BLaER1 (cell line): ENCODE measurements at regions not wholly inside any gene's neighbourhood (a gene's known extent, or its start where the extent isn't known, plus 50 kb on each side); places are given as distances from the start of the nearest gene placed in this dataset.
"Not testable (repeated sequence)": the region's sequence is repeated elsewhere in the genome, so short reads cannot be mapped to it uniquely, and the experiment has no call there.

Experiments used
- H3K27ac ChIP-seq: shearing (Covaris generic); formaldehyde crosslinking; 2 replicates; pipeline ENCODE4 v1.8.1; 2022
- H3K27me3 ChIP-seq: shearing (Covaris generic); formaldehyde crosslinking; 2 replicates; pipeline ENCODE4 v1.8.1; 2022
- H3K36me3 ChIP-seq: shearing (Covaris generic); formaldehyde crosslinking; 2 replicates; pipeline ENCODE4 v1.8.1; 2022
- H3K4me1 ChIP-seq: shearing (Covaris generic); formaldehyde crosslinking; 2 replicates; pipeline ENCODE4 v1.8.1; 2022
- H3K4me2 ChIP-seq: shearing (Covaris generic); formaldehyde crosslinking; 2 replicates; pipeline ENCODE4 v1.8.1; 2022
- H3K4me3 ChIP-seq: shearing (Covaris generic); formaldehyde crosslinking; 2 replicates; pipeline ENCODE4 v1.8.1; 2022
- H3K9ac ChIP-seq: shearing (Covaris generic); formaldehyde crosslinking; 2 replicates; pipeline ENCODE4 v1.8.1; 2022
- H3K9me3 ChIP-seq: shearing (Covaris generic); formaldehyde crosslinking; 2 replicates; pipeline ENCODE4 v1.8.1; 2022
- H4K20me1 ChIP-seq: shearing (Covaris generic); formaldehyde crosslinking; 2 replicates; pipeline ENCODE4 v1.8.1; 2022
- Cebpa-rat ChIP-seq: shearing (Covaris generic); IDR thresholded peaks from 2 replicates; pipeline ENCODE4 v1.8.1; 2022

GRCh38 chr7:114364151-114364550 is 50.5 kb upstream of the FOXP2 start:
- H4K20me1 ChIP-seq = no peaks in the 10 kb centered on the region
- H3K27me3 ChIP-seq = no peaks in the 10 kb centered on the region
- H3K9me3 ChIP-seq = no peaks in the 10 kb centered on the region
- H3K27ac ChIP-seq = no peak overlapping the region
- H3K4me2 ChIP-seq = no peak overlapping the region
- H3K4me3 ChIP-seq = no peak overlapping the region
- no peaks in the 10 kb centered on the region for H3K36me3 ChIP-seq
- H3K9ac ChIP-seq = no peak overlapping the region
- no peak for TF ChIP-seq Cebpa-rat
- no peaks in the 10 kb centered on the region for H3K4me1 ChIP-seq

GRCh38 chr7:114363292-114363691 is 51.3 kb upstream of the FOXP2 start:
- Histone ChIP-seq H3K9me3 (no peaks in the 10 kb centered on the region), H3K36me3 (no peaks in the 10 kb centered on the region), H3K27ac (no peak overlapping the region), H3K4me2 (no peak overlapping the region), H3K4me3 (no peak overlapping the region), H3K9ac (no peak overlapping the region), H3K4me1 (no peaks in the 10 kb centered on the region), H3K27me3 (no peaks in the 10 kb centered on the region), H4K20me1 (no peaks in the 10 kb centered on the region)
- TF ChIP-seq Cebpa-rat = no peak

DNA sequence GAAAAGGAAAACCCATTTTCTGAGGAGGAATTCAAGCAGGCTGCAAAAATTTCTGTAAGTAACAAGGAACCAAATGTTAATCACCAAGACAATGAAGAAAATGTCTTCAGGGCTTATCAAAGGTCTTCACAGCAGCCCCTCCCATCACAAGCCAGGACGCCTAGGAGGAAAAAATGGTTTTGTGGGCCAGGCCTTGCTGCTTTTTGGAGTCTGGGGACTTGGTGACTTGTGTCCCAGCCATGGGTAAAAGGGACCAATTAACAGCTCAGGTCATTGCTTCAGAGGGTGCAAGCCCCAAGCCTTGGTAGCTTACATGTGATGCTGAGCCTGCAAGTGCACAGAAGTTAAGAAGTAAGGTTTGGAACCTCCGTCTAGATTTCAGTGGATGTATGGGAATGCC is 55.7 kb upstream of the FOXP2 start:
- Histone ChIP-seq H3K36me3 (no peaks in the 10 kb centered on the region), H3K9me3 (no peaks in the 10 kb centered on the region), H3K4me2 (no peak overlapping the region), H3K4me3 (no peak overlapping the region), H3K9ac (no peak overlapping the region), H3K27me3 (no peaks in the 10 kb centered on the region), H3K4me1 (no peaks in the 10 kb centered on the region), H3K27ac (no peak overlapping the region), H4K20me1 (no peaks in the 10 kb centered on the region)
- no peak for TF ChIP-seq Cebpa-rat

- Histone ChIP-seq H4K20me1 (no peaks in the 10 kb centered on the region), H3K27ac (no peak overlapping the region), H3K27me3 (no peaks in the 10 kb centered on the region), H3K4me1 (no peaks in the 10 kb centered on the region), H3K4me2 (no peak overlapping the region), H3K36me3 (no peaks in the 10 kb centered on the region), H3K9me3 (no peaks in the 10 kb centered on the region), H3K9ac (no peak overlapping the region), H3K4me3 (no peak overlapping the region)
- no peak for TF ChIP-seq Cebpa-rat
Observed at GRCh38 chr7:114356133-114356532, 58.5 kb upstream of the FOXP2 start.

DNA sequence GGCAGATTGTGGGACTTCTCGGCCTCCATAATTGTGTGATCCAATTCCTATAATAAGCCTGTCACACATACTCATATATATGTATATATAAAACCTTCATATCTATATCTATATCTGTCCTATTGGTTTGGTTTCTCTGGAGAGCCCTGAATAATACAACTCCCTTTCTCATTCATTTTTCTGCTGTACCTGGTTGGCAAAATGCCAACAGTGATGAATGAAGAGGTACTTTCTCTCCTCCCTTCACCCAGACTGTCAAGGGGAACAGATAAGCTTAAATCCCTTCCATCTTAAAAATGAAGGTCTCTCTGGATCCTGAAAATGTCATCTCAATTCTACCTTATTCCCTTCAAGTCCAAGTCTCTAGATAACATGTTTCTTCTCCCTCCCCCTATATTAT is 60.3 kb upstream of the FOXP2 start:
- no peak for TF ChIP-seq Cebpa-rat
- Histone ChIP-seq H3K27me3 (no peaks in the 10 kb centered on the region), H3K4me1 (no peaks in the 10 kb centered on the region), H3K4me3 (no peak overlapping the region), H3K9me3 (no peaks in the 10 kb centered on the region), H3K27ac (no peak overlapping the region), H3K4me2 (no peak overlapping the region), H4K20me1 (no peaks in the 10 kb centered on the region), H3K36me3 (no peaks in the 10 kb centered on the region), H3K9ac (no peak overlapping the region)

DNA sequence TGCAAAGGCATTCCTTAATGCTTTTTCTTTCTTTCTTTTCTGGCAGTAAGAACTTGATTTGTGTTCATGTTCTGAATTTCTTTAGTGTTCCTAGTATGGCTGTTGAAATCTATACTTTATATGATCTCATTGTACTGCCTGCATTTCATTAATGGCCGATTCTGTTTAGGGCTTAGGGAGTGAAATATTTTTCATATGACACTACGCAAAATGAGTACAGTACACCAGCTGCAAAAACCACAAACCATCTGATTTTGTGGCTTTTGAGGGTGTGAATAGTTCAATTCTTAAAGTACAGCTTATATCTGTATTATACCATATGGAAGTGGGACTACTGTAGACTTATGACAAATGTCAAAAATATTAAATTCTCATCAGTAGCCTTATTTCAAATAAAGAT is 69.1 kb upstream of the FOXP2 start:
- Histone ChIP-seq H3K4me3 (no peak overlapping the region), H3K9ac (no peak overlapping the region), H3K9me3 (no peaks in the 10 kb centered on the region), H3K4me2 (no peak overlapping the region), H3K27me3 (no peaks in the 10 kb centered on the region), H3K36me3 (no peaks in the 10 kb centered on the region), H4K20me1 (no peaks in the 10 kb centered on the region), H3K27ac (no peak overlapping the region), H3K4me1 (no peaks in the 10 kb centered on the region)
- no peak for TF ChIP-seq Cebpa-rat

DNA sequence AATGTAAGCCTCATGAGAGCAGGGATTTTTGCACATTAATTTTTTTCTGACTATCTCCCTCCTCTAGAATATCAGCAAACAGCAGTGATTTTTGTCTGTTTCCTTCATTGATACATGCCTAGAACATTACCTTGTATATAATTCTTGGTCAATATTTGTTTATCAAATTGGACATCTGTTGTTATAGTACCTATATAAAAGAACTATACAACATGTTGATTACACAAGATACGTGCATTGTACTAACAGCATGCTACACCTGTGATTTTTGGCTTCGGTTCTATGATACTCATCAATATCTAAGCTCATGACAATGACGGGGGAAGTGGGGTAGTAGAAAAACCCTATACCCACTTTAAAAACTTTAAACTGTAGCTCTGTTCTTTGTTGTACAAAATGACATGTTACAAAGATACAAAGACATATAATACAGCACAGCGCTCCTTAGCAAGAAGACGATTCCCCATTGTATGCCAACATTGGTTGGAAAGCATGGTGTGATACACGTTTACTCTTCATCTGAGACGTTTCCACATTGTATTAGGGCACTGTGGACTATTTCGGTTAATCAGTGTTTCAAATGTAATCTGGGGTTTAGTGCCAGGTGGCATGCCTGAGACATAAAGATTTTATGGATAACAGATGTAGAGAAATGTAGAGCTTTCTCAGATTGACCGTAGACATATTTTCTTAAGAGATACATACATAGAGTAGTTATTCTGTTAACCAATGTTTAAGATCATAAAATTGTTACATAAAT is 70.5 kb upstream of the FOXP2 start:
- H3K9me3 ChIP-seq = no peaks in the 10 kb centered on the region
- H4K20me1 ChIP-seq = no peaks in the 10 kb centered on the region
- no peak overlapping the region for H3K9ac ChIP-seq
- H3K27ac ChIP-seq = no peak overlapping the region
- H3K4me1 ChIP-seq = no peaks in the 10 kb centered on the region
- TF ChIP-seq Cebpa-rat = no peak
- H3K4me3 ChIP-seq = no peak overlapping the region
- H3K4me2 ChIP-seq = no peak overlapping the region
- no peaks in the 10 kb centered on the region for H3K27me3 ChIP-seq
- H3K36me3 ChIP-seq = no peaks in the 10 kb centered on the region

- no peaks in the 10 kb centered on the region for H3K4me1 ChIP-seq
- H3K36me3 ChIP-seq = no peaks in the 10 kb centered on the region
- H3K9me3 ChIP-seq = no peaks in the 10 kb centered on the region
- H3K4me2 ChIP-seq = no peak overlapping the region
- TF ChIP-seq Cebpa-rat = no peak
- no peaks in the 10 kb centered on the region for H3K27me3 ChIP-seq
- H3K4me3 ChIP-seq = no peak overlapping the region
- H3K27ac ChIP-seq = no peak overlapping the region
- H3K9ac ChIP-seq = no peak overlapping the region
- H4K20me1 ChIP-seq = no peaks in the 10 kb centered on the region
Observed at GRCh38 chr7:114342431-114343179, 72.0 kb upstream of the FOXP2 start.

DNA sequence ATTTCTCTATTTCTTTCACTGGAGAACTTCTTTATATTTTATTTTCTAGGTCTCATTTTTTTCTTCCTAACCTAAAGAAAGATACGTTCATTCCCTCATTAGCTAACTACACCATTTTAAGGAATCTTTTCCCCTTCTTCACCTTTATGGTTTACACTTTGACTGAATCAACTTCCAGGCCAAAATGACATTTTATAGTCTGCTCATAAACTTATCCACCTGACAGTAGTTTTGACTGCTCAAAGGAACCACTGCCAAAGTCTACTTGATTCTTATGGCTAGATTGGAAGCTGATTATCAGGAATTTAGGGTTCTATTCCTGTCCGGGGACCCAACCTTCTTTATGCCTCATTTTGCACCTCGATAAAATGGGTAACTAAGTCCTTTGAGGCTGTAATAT is 73.0 kb upstream of the FOXP2 start:
- Histone ChIP-seq H3K4me1 (no peaks in the 10 kb centered on the region), H3K36me3 (no peaks in the 10 kb centered on the region), H3K4me2 (no peak overlapping the region), H3K9me3 (no peaks in the 10 kb centered on the region), H3K9ac (no peak overlapping the region), H3K27me3 (no peaks in the 10 kb centered on the region), H3K27ac (no peak overlapping the region), H3K4me3 (no peak overlapping the region), H4K20me1 (no peaks in the 10 kb centered on the region)
- TF ChIP-seq Cebpa-rat = no peak

GRCh38 chr7:114334989-114335388 is 79.6 kb upstream of the FOXP2 start:
- Histone ChIP-seq H3K9ac (no peak overlapping the region), H4K20me1 (no peaks in the 10 kb centered on the region), H3K4me2 (no peak overlapping the region), H3K27ac (no peak overlapping the region), H3K4me1 (no peaks in the 10 kb centered on the region), H3K27me3 (no peaks in the 10 kb centered on the region), H3K4me3 (no peak overlapping the region), H3K36me3 (no peaks in the 10 kb centered on the region), H3K9me3 (no peaks in the 10 kb centered on the region)
- no peak for TF ChIP-seq Cebpa-rat

DNA sequence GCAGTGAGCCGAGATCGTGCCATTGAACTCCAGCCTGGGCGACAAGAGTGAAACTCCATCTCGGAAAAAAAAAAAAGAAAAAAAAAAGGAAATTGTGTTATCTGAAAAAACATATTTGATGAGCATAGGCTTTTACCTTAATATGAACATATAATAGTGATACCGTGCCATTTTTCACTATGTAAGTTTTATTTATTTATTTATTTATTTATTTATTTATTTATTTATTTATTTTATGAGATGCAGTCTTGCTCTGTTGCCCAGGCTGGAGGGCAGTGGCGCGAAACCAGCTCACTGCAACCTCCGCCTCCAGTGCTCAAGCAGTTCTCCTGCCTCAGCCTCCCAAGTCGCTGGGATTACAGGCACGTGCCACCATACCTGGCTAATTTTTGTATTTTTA is 85.2 kb upstream of the FOXP2 start:
- H3K9ac ChIP-seq, H3K36me3 ChIP-seq, H3K9me3 ChIP-seq, H3K4me2 ChIP-seq, H4K20me1 ChIP-seq, H3K27ac ChIP-seq, H3K4me1 ChIP-seq, H3K4me3 ChIP-seq, H3K27me3 ChIP-seq: not testable (repeated sequence)
